Stimulated activated CD4-positive, alpha-beta T cell treated with anti-CD3 and anti-CD28 coated beads, Interleukin-4, amount 100 ng/mL, for 4 hours (primary cell): ENCODE measurements at regions not wholly inside any gene's neighbourhood (a gene's known extent, or its start where the extent isn't known, plus 50 kb on each side); places are given as distances from the start of the nearest gene placed in this dataset.
"Not testable (repeated sequence)": the region's sequence is repeated elsewhere in the genome, so short reads cannot be mapped to it uniquely, and the experiment has no call there.

Experiments used
- DNase-seq, 2 experiments: peaks; one replicate each; pipeline ENCODE4 v3.0.0-alpha.2; 2020

- no peak for DNase-seq
Measured at GRCh38 chr15:25236143-25236860, 202.5 kb downstream of the UBE3A start.

DNA sequence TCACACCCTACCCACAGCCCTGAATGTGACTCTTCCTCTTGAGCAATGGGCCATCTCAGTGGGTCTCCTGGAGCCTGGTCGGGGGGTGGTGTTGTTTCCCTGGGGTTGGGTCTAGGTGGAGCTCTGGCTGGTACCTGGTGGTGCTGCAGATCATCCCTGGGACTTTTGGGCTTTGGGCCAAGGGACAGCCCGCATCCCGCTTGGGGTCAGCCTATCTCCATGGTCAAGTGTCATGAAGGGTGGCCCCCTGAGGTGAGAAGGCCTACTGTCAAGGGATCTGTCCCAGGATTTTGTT lies 202.0 kb downstream of the UBE3A start:
- DNase-seq, result no peak

GRCh38 chr15:25237291-25237978 lies 201.4 kb downstream of the UBE3A start:
- DNase-seq, result no peak

- no peak for DNase-seq
Measured at GRCh38 chr15:25238126-25238525, 200.7 kb downstream of the UBE3A start.

DNA sequence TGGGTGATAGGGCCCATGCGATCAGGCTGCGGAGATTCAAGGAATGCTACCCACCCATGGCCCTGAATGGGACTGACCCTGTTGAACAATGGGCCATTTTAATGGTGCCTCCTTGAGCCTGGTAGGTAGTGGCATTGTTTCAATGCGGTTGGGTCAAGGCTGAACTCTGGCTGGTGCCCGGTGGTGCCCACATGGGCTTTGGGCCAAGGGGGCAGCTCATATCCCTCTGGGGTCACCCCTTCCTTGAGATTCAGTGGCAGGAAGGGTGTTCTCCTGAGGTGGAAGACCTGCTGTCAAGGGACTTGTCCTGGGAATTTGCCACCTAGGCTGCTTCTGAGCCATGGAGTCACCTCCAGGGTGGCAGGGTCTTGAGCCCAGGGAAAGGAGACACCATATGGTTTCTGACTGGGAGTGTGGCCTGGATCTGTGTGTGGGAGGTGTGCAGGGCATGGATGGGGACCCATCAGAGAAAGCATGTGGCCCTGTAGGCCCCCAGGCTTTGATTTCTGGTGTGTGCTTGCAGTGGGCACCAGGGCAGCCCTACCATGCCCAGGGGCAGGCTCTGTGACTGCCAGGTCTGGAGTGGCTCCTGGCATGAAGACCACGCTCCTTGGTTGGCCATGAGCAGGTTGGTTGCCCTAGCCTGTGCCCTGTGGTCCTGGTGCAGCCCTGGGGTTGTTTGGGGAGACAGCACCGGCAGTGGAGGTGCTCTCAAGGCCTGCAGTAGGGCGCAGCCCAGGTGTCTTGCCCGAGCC lies 199.9 kb downstream of the UBE3A start:
- DNase-seq, result no peak

DNA sequence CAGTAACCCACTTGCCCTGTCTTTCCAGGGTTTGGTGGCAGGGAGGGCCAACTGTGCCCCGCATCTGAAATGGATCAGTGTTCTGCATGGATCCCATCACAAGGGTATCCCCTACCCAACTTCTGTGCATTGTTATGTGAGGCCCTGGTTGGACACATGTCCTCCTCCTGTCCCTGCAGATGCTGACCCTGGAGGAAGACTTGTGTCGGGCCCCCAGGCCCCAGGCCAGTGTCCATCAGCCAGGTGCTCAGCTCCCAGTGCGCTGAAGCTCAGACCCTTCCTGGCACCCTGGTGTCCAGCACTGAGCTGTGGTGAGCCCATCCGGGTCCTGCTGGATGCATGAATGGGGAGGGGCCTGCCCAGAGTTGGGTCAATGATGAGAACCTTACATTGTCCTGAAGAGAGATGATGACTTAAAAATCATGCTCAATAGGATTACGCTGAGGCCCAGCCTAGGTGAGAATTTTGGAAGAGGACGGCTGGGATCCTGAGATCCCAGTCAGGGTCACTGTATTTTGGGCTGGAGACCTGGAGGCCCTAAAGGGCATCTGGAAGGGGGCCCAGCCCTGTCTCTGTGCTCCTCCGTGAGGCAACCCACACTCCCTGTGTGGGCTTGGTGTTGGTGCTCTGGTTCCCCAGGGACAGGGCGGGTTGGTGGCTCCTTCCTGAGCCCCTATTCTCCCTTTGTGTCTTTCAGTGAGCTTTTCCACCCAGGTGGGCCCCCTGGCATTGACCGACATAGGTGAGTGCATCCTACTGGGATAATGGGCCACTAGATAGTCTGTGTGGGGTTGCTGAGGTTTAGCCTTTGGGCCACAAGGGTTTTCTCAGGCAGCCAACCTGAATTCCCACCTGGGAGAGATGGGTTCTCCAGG lies 199.1 kb downstream of the UBE3A start:
- no peak for DNase-seq

- no peak for DNase-seq
Measured at GRCh38 chr15:25240461-25241021, 198.3 kb downstream of the UBE3A start.

- no peak for DNase-seq
Measured at GRCh38 chr15:25241241-25241801, 197.5 kb downstream of the UBE3A start.

- DNase-seq, result no peak
Measured at GRCh38 chr15:25242166-25242879, 196.5 kb downstream of the UBE3A start.

- DNase-seq, result no peak
Measured at GRCh38 chr15:25242957-25243799, 195.6 kb downstream of the UBE3A start.

- DNase-seq, result no peak
Measured at GRCh38 chr15:25243800-25244097, 195.1 kb downstream of the UBE3A start.

DNA sequence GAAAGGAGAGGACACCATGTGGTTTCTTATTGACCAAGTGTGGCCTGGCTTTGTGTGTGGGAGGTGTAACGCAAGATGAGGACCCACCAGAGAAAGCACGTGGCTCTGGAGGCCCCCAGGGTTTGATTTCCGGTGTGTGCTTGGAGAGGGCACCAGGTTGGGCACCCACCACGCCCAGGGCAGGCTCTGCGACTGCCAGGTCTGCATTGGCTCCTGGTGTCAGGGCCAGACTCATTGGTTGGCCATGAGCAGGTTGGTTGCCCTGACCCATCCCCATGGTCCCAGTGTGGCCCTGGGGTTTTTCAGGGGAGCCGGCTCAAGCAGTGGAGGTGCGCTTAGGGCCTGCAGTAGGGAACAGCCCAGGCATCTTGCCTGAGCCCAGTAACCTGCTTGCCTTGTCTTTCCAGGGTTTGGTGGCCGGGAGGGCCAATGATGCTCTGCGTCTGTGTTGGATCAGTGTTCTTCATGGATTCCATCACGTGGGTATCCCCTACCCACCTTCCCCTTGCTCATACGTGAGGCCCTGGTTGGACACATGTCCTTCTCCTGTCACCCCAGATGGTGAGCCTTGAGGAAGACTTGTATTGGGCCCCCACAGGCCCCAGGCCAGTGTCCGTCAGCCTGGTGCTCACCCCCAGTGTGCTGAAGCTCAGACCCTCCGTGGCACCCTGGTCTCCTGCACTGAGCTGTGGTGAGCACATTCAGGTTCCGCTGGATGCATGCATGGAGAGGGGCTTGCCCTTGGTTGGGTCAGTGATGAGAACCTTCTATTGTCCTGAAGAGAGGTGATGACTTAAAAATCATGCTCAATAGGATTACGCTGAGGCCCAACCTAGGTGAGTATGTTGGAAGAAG lies 193.9 kb downstream of the UBE3A start:
- DNase-seq, result no peak

- no peak for DNase-seq
Measured at GRCh38 chr15:25245801-25246622, 192.8 kb downstream of the UBE3A start.

DNA sequence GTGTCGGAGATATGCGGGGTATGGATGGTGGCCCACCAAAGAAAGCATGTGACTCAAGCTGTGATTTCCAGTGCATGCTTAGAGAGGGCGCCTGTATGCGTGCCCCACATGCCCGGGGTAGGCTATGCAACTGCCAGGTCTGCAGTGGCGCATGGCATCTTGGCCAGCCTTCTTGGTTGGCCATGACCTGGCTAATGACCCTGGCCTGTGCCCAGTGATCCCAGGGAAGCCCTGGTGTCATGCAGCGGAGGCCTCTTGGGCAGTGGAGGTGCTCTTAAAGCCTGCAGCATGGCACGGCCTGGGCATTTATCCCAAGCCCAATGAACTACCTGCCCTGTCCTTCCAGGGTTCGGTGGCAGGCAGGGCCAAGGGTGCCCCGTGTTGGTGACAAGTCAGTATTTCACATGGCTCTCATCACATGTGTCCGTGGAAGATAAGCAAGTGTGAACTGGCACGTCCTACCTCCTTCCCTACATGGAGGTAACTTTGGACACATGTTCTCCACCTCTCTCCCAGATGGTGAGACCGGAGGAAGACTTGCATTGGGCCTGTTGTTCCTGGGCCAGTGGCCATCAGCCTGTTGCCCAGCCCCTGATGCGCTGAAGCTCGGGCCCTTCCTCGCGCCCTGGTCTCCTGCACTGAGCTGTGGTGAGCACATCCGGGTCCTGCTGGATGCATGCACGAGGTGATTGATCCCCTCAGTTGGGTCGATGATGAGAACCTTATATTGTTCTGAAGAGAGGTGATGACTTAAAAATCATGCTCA lies 192.0 kb downstream of the UBE3A start:
- no peak for DNase-seq

- no peak for DNase-seq
Measured at GRCh38 chr15:25247407-25248038, 191.3 kb downstream of the UBE3A start.

GRCh38 chr15:25248087-25248486 lies 190.7 kb downstream of the UBE3A start:
- DNase-seq, result not testable (repeated sequence)

- no peak for DNase-seq
Measured at GRCh38 chr15:25248583-25249235, 190.1 kb downstream of the UBE3A start.
